Activated CD4-positive, alpha-beta T cell treated with anti-CD3 and anti-CD28 coated beads, Interleukin-2, amount 10 ng/mL, durations not matched to agents 24 days and 14 days (primary cell): ENCODE measurements at regions not wholly inside any gene's neighbourhood (a gene's known extent, or its start where the extent isn't known, plus 50 kb on each side); places are given as distances from the start of the nearest gene placed in this dataset.

Source experiments
- DNase-seq: peaks from one replicate; pipeline ENCODE4 v3.0.0; 2022
- H3K27ac Mint-ChIP-seq: one replicate; pipeline ENCODE4 v1.8.0; 2022; ENCODE audit warnings: mild to moderate bottlenecking, mixed read lengths
- H3K27me3 Mint-ChIP-seq: one replicate; pipeline ENCODE4 v1.8.0; 2022; ENCODE audit warnings: mixed read lengths
- H3K36me3 Mint-ChIP-seq: one replicate; pipeline ENCODE4 v1.8.0; 2022; ENCODE audit warnings: low read depth, mild to moderate bottlenecking, mixed read lengths
- H3K4me1 Mint-ChIP-seq: one replicate; pipeline ENCODE4 v1.8.0; 2021; ENCODE audit warnings: mixed read lengths
- H3K4me3 Mint-ChIP-seq: one replicate; pipeline ENCODE4 v1.8.0; 2022; ENCODE audit warnings: mild to moderate bottlenecking, moderate library complexity, mixed read lengths
- H3K9me3 Mint-ChIP-seq: one replicate; pipeline ENCODE4 v1.8.0; 2021; ENCODE audit warnings: mixed read lengths
- intact Hi-C: fragments of 100-400 bp; cut with micrococcal nuclease; formaldehyde crosslinking; loops from one replicate; pipeline ENCODE4 v1.15.1; 2023

DNA sequence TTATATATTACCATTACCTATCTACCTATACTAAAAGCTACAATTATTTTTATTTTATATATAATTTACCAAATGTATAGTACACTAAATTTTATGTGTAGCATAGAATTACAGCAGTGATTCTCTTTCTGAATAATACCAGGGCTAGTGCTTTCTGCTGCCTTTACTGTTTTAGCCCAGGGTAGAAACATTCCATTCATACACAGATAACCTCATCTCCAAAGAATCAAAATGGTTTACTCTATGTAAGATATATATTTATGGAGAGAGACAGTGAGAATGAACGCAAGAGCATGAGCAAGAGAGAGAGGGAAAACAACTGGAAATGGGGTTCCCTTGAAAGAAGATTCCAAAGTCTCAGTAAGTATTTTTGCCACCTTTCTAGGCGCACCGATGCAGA, 56.3 kb upstream of the ATXN1 start:
- Mint-ChIP-seq H3K27ac (no peak overlapping the region), H3K36me3 (no peaks in the 10 kb centered on the region), H3K4me3 (no peak overlapping the region), H3K4me1 (no peaks in the 10 kb centered on the region), H3K27me3 (peaks cover 23% of the 10 kb centered on the region), H3K9me3 (peaks cover 11% of the 10 kb centered on the region)
- no peak for DNase-seq
- intact Hi-C loops = no loop called here

DNA sequence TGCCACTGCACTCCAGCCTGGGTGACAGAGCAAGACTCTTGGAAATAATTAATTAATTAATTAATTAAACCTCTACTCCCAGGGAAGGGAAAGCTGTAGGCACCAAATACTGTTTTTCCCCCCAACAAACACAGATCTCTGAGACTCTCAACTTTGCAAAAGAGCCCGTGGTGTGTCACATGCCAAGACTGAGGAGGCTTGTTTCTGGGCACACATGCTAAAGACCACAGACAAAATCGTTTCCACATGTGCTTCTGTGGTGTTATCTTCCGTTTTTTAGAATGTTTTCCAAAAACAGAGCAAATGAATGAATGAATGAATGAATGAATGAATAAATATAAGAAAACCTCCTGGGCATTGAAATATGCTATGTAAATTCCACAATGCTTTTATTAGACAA, 55.6 kb upstream of the ATXN1 start:
- no peaks in the 10 kb centered on the region for H3K4me1 Mint-ChIP-seq
- no peak overlapping the region for H3K27ac Mint-ChIP-seq
- DNase-seq = no peak
- no peak overlapping the region for H3K4me3 Mint-ChIP-seq
- peaks cover 22% of the 10 kb centered on the region for H3K27me3 Mint-ChIP-seq
- H3K36me3 Mint-ChIP-seq = peaks cover 2% of the 10 kb centered on the region
- intact Hi-C loops = no loop called here
- peaks cover 17% of the 10 kb centered on the region for H3K9me3 Mint-ChIP-seq

DNA sequence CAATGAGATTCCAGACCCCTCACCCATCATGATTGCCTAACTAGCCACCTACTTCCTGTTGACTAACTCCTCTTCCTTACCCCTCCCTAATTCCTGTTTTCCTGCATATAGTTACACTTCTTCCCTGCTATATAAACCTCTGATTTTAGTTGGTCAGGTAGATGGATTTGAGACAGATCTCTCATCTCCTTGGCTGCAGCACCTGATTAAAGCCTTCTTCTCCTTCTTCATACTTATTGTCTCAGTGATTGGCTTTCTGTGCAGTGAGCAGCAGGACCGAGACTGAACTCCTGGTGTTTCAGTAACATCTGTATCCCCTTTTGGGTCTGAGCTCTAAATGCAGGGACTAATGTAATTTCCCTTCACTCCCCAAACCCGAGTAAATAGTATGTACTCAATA, 51.7 kb upstream of the ATXN1 start:
- Mint-ChIP-seq H3K4me3 (no peak overlapping the region), H3K27me3 (peaks cover 7% of the 10 kb centered on the region), H3K27ac (no peak overlapping the region), H3K4me1 (no peaks in the 10 kb centered on the region), H3K36me3 (peaks cover 2% of the 10 kb centered on the region), H3K9me3 (peaks cover 37% of the 10 kb centered on the region)
- DNase-seq = no peak
- intact Hi-C loops = no loop called here

DNA sequence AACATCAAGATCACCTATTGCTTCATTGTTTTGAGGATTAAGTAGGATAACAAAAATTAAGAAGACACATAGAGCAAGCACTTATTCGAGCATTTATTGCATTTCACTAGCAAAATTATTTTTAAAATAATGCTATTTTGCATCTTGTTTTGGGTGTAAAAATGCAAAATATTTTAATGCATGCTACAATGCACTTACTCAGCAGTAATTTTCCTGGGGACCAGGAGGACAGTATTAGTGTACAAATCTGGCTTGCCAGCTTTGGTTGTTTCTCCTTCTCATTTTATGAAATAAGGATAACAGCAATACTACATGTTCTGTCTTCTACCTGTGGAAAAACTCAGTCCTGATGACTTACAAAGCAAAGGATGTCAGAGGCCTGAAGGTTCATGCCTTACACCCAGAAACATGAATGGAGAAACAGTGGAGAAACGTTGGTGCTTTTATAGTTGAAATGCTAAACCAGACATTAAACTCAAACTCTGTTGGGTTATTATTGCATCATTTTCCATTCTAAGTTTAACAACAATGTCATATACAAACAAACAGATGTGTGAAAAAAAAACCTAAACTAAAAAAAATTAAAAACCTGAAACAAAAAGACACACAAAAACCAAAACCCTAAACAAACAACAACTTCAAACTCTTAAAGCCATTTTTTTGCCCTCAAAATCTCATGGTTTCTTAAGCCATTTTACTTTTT, 50.2 kb upstream of the ATXN1 start:
- H3K4me3 Mint-ChIP-seq = no peak overlapping the region
- H3K27ac Mint-ChIP-seq = no peak overlapping the region
- H3K36me3 Mint-ChIP-seq = peaks cover 2% of the 10 kb centered on the region
- no peak for DNase-seq
- peaks cover 37% of the 10 kb centered on the region for H3K9me3 Mint-ChIP-seq
- H3K27me3 Mint-ChIP-seq = peaks cover 11% of the 10 kb centered on the region
- intact Hi-C loops = no loop called here
- H3K4me1 Mint-ChIP-seq = no peaks in the 10 kb centered on the region
